ENCODE measurements at regions not wholly inside any gene's neighbourhood (a gene's known extent, or its start where the extent isn't known, plus 50 kb on each side); places are given as distances from the start of the nearest gene placed in this dataset.

DNA sequence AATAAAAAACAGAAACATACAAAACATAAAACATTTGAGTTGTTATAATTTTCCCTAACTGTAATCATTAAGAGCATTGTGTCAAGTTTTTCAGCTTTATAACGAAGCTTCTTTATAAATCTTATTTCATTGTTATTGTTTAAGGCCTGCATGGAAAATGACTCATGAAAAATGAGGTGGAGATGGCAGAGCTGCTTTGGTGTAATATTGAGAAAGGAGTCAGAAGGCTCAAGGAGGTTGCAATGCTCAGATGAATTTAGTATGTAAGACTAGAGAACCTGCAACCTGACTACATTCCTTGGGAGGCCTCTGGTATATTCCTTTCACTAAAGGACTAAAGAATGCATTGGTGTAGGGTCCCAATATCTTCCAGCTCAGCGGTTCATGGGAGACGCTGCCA lies 61.5 kb downstream of the TMEM30B start:
- Histone ChIP-seq H3K36me3 (no peaks in the 10 kb centered on the region), H3K9me3 (no peaks in the 10 kb centered on the region), H3K27ac (no peak overlapping the region), H3K27me3 (replicated peaks; ENCODE audit: insufficient read depth) (no peaks in the 10 kb centered on the region), H3K4me3 (no peak overlapping the region), H3K4me1 (ENCODE audit: control insufficient read depth in 1 of 2, low read depth in 2 of 2) (peaks cover 4 to 6% of the 10 kb centered on the region in 2 donors)
- TF ChIP-seq, protein P1, sequence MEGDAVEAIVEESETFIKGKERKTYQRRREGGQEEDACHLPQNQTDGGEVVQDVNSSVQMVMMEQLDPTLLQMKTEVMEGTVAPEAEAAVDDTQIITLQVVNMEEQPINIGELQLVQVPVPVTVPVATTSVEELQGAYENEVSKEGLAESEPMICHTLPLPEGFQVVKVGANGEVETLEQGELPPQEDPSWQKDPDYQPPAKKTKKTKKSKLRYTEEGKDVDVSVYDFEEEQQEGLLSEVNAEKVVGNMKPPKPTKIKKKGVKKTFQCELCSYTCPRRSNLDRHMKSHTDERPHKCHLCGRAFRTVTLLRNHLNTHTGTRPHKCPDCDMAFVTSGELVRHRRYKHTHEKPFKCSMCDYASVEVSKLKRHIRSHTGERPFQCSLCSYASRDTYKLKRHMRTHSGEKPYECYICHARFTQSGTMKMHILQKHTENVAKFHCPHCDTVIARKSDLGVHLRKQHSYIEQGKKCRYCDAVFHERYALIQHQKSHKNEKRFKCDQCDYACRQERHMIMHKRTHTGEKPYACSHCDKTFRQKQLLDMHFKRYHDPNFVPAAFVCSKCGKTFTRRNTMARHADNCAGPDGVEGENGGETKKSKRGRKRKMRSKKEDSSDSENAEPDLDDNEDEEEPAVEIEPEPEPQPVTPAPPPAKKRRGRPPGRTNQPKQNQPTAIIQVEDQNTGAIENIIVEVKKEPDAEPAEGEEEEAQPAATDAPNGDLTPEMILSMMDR (IDR thresholded peaks at IDR 0.05), result no peak
- DNase-seq (ENCODE audit: low spot score), result no peak
- ATAC-seq (ENCODE audit: insufficient number of reproducible peaks, low FRiP score, low read depth), result no peak

DNA sequence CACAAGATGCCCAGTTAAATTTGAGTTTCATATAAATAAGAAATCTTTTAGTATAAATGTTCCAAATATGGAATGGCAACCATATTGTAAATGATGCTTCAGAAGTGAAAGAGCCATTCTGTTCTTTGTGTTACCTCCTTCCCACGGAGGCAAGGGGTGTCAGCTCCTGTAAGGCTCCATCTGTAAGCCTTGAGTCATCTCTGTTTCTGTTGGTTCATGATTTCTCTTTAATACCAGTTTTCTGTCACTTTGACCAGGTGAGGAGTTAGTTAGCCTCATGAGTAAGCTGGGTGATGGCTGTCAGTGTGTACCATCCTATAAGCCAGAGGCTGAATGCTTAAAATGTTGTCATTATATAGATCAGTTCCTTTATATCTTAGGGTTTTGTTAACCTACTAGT lies 61.9 kb downstream of the TMEM30B start:
- DNase-seq (ENCODE audit: low spot score) (no peak), ATAC-seq (ENCODE audit: insufficient number of reproducible peaks, low FRiP score, low read depth) (no peak)
- Histone ChIP-seq H3K9me3 (no peaks in the 10 kb centered on the region), H3K27me3 (replicated peaks; ENCODE audit: insufficient read depth) (no peaks in the 10 kb centered on the region), H3K4me3 (no peak overlapping the region), H3K4me1 (ENCODE audit: control insufficient read depth in 1 of 2, low read depth in 2 of 2) (peaks cover 4 to 8% of the 10 kb centered on the region in 2 donors), H3K27ac (no peak overlapping the region), H3K36me3 (no peaks in the 10 kb centered on the region)
- TF ChIP-seq, protein P1 (IDR thresholded peaks at IDR 0.05), result no peak

DNA sequence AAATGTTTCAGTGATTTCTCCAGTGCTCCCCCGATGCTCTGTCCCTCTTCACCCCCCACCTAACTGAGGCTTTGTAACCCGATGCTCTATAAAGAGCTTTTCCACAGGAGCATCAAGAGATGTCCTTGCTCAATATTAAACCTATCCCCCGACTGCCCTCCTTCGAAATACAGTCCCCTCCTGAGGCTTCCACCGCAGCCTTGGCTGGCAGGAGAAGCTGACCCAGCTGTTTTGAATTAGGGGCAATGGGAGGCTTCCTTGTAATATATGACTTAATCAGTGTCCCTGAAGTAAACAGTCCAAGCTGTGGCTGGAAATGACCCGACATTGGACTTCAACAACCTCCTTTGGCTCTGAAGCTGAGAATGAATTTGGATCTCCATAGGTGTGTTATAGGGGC lies 62.4 kb downstream of the TMEM30B start:
- Histone ChIP-seq H3K9me3 (no peaks in the 10 kb centered on the region), H3K36me3 (no peaks in the 10 kb centered on the region), H3K4me3 (no peak overlapping the region), H3K27me3 (replicated peaks; ENCODE audit: insufficient read depth) (no peaks in the 10 kb centered on the region), H3K4me1 (ENCODE audit: control insufficient read depth in 1 of 2, low read depth in 2 of 2) (peaks cover 4 to 8% of the 10 kb centered on the region in 2 donors), H3K27ac (no peak overlapping the region)
- ATAC-seq (ENCODE audit: insufficient number of reproducible peaks, low FRiP score, low read depth) (no peak), DNase-seq (ENCODE audit: low spot score) (no peak)
- TF ChIP-seq, protein P1 (IDR thresholded peaks at IDR 0.05), result no peak

DNA sequence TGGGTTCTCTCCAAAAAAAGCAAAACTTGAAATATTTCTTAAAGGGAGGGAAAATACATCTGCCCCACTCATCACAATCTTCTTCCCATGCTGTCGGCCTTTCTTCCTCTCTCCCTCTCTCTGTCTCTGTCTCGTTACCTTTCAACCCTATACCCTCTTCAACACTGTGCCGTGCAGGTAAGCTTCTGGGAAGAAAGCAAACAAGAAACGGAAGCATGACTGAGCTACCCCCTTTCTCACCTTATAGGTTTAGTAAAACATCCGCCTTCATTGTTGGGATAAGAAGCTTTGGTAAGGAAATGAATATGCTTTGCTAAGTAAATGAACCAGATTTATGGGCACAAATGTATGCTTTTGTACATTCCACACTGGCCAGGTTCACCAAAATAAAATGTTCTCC lies 63.0 kb downstream of the TMEM30B start:
- no peaks in the 10 kb centered on the region for H3K36me3 ChIP-seq
- H3K27ac ChIP-seq, result no peak overlapping the region
- H3K4me3 ChIP-seq, result no peak overlapping the region
- no peaks in the 10 kb centered on the region for H3K9me3 ChIP-seq
- ATAC-seq (ENCODE audit: insufficient number of reproducible peaks, low FRiP score, low read depth) (no peak), DNase-seq (ENCODE audit: low spot score) (no peak)
- peaks cover 4 to 8% of the 10 kb centered on the region in 2 donors for H3K4me1 ChIP-seq (ENCODE audit: control insufficient read depth in 1 of 2, low read depth in 2 of 2)
- H3K27me3 ChIP-seq (replicated peaks; ENCODE audit: insufficient read depth), result no peaks in the 10 kb centered on the region
- TF ChIP-seq, protein P1 (IDR thresholded peaks at IDR 0.05), result no peak

DNA sequence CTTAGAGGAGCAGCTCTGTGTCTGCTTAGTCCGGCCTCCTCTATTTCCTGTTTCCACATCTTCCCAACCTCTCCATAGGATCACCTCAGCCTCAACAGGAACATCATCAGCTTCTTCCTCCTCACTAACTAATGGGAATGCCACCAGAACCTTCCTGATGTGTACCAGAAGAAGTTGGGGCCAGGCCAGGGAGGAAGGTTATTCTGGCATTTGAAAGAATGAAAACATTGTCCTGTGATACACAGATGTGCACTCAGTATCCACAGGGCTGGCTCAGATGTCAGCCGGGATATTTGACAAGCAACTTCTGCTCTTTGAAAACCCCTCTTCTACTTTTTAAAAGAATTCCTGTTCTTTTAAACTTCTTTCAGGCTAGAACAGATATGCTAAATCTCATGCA lies 63.6 kb downstream of the TMEM30B start:
- Histone ChIP-seq H3K4me3 (no peak overlapping the region), H3K27ac (no peak overlapping the region), H3K9me3 (no peaks in the 10 kb centered on the region), H3K36me3 (no peaks in the 10 kb centered on the region), H3K4me1 (ENCODE audit: control insufficient read depth in 1 of 2, low read depth in 2 of 2) (peaks cover 4 to 8% of the 10 kb centered on the region in 2 donors), H3K27me3 (replicated peaks; ENCODE audit: insufficient read depth) (no peaks in the 10 kb centered on the region)
- TF ChIP-seq, protein P1 (IDR thresholded peaks at IDR 0.05), result no peak
- no peak for DNase-seq (ENCODE audit: low spot score)
- no peak for ATAC-seq (ENCODE audit: insufficient number of reproducible peaks, low FRiP score, low read depth)

All from thoracic aorta (tissue), 2 donors.